GM23338 (cell line): ENCODE measurements at regions not wholly inside any gene's neighbourhood (a gene's known extent, or its start where the extent isn't known, plus 50 kb on each side); places are given as distances from the start of the nearest gene placed in this dataset.
A peak's percentile ranks its signal among the peaks of the same experiment; 100 is the strongest.

Experiments
- ATAC-seq: fragments of 200-7000 bp; cut with Tn5 transposase; 3 replicates; pipeline ENCODE4 v1.9.1; 2020
- DNase-seq: peaks from one replicate; pipeline ENCODE4 v3.0.0-alpha.2; 2015; ENCODE audit warnings: low spot score
- H2AFZ ChIP-seq: fragments of 200-600 bp; sonication (generic); 2 replicates; pipeline ENCODE4 v1.8.0; 2016; ENCODE audit warnings: antibody characterized with exemption, mild to moderate bottlenecking, moderate library complexity
- H3F3A ChIP-seq: fragments of 200-600 bp; sonication (generic); replicated peaks from 2 replicates; pipeline ENCODE4 v1.8.0; 2017; ENCODE audit warnings: antibody characterized with exemption, mixed run types, low read depth
- H3K27ac ChIP-seq: fragments of 200-600 bp; sonication (generic); 2 replicates; pipeline ENCODE4 v1.6.1; 2016; ENCODE audit warnings: low read depth
- H3K27me3 ChIP-seq: fragments of 200-600 bp; sonication (generic); 2 replicates; pipeline ENCODE4 v1.8.0; 2016; ENCODE audit warnings: mild to moderate bottlenecking, mixed run types, moderate library complexity; ENCODE audit not compliant: insufficient read depth
- H3K36me3 ChIP-seq: fragments of 200-600 bp; sonication (generic); 2 replicates; pipeline ENCODE4 v1.8.0; 2016; ENCODE audit warnings: mild to moderate bottlenecking; ENCODE audit not compliant: insufficient read depth
- H3K4me1 ChIP-seq: fragments of 200-600 bp; sonication (generic); 2 replicates; pipeline ENCODE4 v1.8.0; 2016; ENCODE audit warnings: mild to moderate bottlenecking, moderate library complexity; ENCODE audit not compliant: insufficient read depth
- H3K4me2 ChIP-seq: fragments of 200-600 bp; sonication (generic); 2 replicates; pipeline ENCODE4 v1.7.1; 2017; ENCODE audit warnings: mixed run types
- H3K4me3 ChIP-seq: fragments of 200-600 bp; sonication (generic); 2 replicates; pipeline ENCODE4 v1.6.1; 2016; ENCODE audit warnings: mixed run types
- H3K79me2 ChIP-seq: fragments of 200-600 bp; sonication (generic); replicated peaks from 2 replicates; pipeline ENCODE4 v1.8.0; 2017; ENCODE audit warnings: mild to moderate bottlenecking; ENCODE audit not compliant: insufficient read depth
- H3K9me2 ChIP-seq: fragments of 200-600 bp; sonication (generic); 2 replicates; pipeline ENCODE4 v1.8.0; 2017; ENCODE audit not compliant: insufficient read depth
- H4K20me1 ChIP-seq: fragments of 200-600 bp; sonication (generic); replicated peaks from 2 replicates; pipeline ENCODE4 v1.8.0; 2017; ENCODE audit warnings: mild to moderate bottlenecking; ENCODE audit not compliant: insufficient read depth
- H3K27ac Mint-ChIP-seq: 2 replicates; pipeline ENCODE4 v1.8.0; 2020; ENCODE audit warnings: inconsistent platforms, mild to moderate bottlenecking, moderate library complexity, mixed read lengths
- H3K27me3 Mint-ChIP-seq: 3 replicates; pipeline ENCODE4 v1.8.0; 2022; ENCODE audit warnings: low read depth, mild to moderate bottlenecking, moderate library complexity, mixed read lengths, inconsistent platforms; ENCODE audit not compliant: insufficient read depth, poor library complexity
- H3K36me3 Mint-ChIP-seq: 3 replicates; pipeline ENCODE4 v1.8.0; 2021; ENCODE audit warnings: low read depth, mild to moderate bottlenecking, inconsistent platforms, moderate library complexity, mixed read lengths
- H3K4me1 Mint-ChIP-seq: 3 replicates; pipeline ENCODE4 v1.8.0; 2020; ENCODE audit warnings: mild to moderate bottlenecking, inconsistent platforms, mixed read lengths
- H3K4me3 Mint-ChIP-seq: 3 replicates; pipeline ENCODE4 v1.8.0; 2021; ENCODE audit warnings: moderate library complexity, mild to moderate bottlenecking, inconsistent platforms, mixed read lengths
- H3K9me3 Mint-ChIP-seq: 3 replicates; pipeline ENCODE4 v1.8.0; 2020; ENCODE audit warnings: moderate library complexity, mild to moderate bottlenecking, inconsistent platforms, mixed read lengths
- CREB1 ChIP-seq: fragments of 250-450 bp; sonication (Bioruptor Pico); IDR thresholded peaks from 2 replicates; pipeline ENCODE4 v1.5.0; 2020; ENCODE audit warnings: low read depth, mild to moderate bottlenecking, moderate library complexity
- EZH2phosphoT487 ChIP-seq: fragments of 200-600 bp; sonication (generic); IDR thresholded peaks from one replicate; pipeline ENCODE4 v1.8.1; 2018; ENCODE audit warnings: antibody characterized with exemption; ENCODE audit not compliant: unreplicated experiment
- STAT1 ChIP-seq: IDR thresholded peaks from one replicate; pipeline ENCODE4 v1.6.1; 2016; ENCODE audit warnings: antibody characterized with exemption; ENCODE audit not compliant: unreplicated experiment
- ZNF331 ChIP-seq: fragments of 250-450 bp; sonication (Bioruptor Pico); IDR thresholded peaks from 2 replicates; pipeline ENCODE4 v1.5.0; 2020; ENCODE audit warnings: low read depth, mild to moderate bottlenecking, moderate library complexity
- TF ChIP-seq, protein P1 (sequence below): IDR thresholded peaks from 2 replicates; pipeline ENCODE4 v1.6.1; 2016; ENCODE audit warnings: antibody characterized with exemption
- TF ChIP-seq, protein P2 (sequence below), 2 experiments: fragments of 200-600 bp in 1 of 2; sonication (generic) in 1 of 2; conservative IDR thresholded peaks; 2 replicates each; pipeline versions ENCODE4 v1.5.1 to v1.6.1; 2016 to 2017; ENCODE audit warnings: antibody characterized with exemption in 2 of 2, low read depth in 2 of 2, mild to moderate bottlenecking in 2 of 2, moderate library complexity in 1 of 2
- TF ChIP-seq, protein P3 (sequence below): fragments of 250-450 bp; sonication (Bioruptor Pico); IDR thresholded peaks from 2 replicates; pipeline ENCODE4 v1.5.0; 2020; ENCODE audit warnings: mild to moderate bottlenecking, moderate library complexity

DNA sequence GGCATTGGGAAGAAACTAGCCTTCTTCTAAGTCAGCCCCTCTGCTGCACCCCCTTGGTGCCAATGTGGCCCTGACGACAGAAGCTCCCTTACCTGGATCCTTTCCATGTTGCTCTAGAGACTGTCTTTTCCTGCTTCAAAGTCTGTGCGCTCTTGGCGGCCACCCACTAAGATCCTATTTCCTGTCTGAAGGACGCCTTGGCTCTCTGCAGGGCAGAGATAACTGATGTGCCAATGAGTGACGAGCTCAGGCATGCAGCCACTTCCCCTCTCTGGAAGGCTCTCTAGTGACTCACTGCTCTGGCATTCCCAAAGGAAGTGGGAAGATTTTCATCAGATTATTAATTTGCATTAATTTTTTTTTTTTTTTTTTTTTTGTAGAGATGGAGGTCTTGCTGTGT, 273.5 kb downstream of the CDH20 start:
- peak overlapping the region; percentile 62 for H3K4me2 ChIP-seq
- no peaks in the 10 kb centered on the region for H3F3A ChIP-seq
- peaks cover 32% of the 10 kb centered on the region for H3K4me1 ChIP-seq
- Mint-ChIP-seq H3K9me3 (peaks cover 25% of the 10 kb centered on the region), H3K27me3 (no peaks in the 10 kb centered on the region), H3K4me3 (peak overlapping the region; percentile 56), H3K36me3 (peaks cover 22% of the 10 kb centered on the region), H3K4me1 (peaks cover 28% of the 10 kb centered on the region), H3K27ac (peak overlapping the region; percentile 82; the same call in 1 of the 2 replicates)
- H3K4me3 ChIP-seq: peak overlapping the region; percentile 41
- peak; percentile 82 for DNase-seq
- TF ChIP-seq, protein P1, sequence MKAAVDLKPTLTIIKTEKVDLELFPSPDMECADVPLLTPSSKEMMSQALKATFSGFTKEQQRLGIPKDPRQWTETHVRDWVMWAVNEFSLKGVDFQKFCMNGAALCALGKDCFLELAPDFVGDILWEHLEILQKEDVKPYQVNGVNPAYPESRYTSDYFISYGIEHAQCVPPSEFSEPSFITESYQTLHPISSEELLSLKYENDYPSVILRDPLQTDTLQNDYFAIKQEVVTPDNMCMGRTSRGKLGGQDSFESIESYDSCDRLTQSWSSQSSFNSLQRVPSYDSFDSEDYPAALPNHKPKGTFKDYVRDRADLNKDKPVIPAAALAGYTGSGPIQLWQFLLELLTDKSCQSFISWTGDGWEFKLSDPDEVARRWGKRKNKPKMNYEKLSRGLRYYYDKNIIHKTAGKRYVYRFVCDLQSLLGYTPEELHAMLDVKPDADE: peak; percentile 66; the same call in 1 of the 2 replicates
- TF ChIP-seq, protein P2, sequence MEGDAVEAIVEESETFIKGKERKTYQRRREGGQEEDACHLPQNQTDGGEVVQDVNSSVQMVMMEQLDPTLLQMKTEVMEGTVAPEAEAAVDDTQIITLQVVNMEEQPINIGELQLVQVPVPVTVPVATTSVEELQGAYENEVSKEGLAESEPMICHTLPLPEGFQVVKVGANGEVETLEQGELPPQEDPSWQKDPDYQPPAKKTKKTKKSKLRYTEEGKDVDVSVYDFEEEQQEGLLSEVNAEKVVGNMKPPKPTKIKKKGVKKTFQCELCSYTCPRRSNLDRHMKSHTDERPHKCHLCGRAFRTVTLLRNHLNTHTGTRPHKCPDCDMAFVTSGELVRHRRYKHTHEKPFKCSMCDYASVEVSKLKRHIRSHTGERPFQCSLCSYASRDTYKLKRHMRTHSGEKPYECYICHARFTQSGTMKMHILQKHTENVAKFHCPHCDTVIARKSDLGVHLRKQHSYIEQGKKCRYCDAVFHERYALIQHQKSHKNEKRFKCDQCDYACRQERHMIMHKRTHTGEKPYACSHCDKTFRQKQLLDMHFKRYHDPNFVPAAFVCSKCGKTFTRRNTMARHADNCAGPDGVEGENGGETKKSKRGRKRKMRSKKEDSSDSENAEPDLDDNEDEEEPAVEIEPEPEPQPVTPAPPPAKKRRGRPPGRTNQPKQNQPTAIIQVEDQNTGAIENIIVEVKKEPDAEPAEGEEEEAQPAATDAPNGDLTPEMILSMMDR (conservative IDR thresholded peaks at IDR 0.05; ENCODE audit: low read depth in 2 of 2): no peak
- H4K20me1 ChIP-seq: no peaks in the 10 kb centered on the region
- H2AFZ ChIP-seq: no peak overlapping the region
- 0 out of 2 replicates have a peak, but pooled peaks cover 3% of the 10 kb centered on the region for H3K9me2 ChIP-seq
- peak overlapping the region; percentile 84; the same call in 1 of the 2 replicates for H3K27ac ChIP-seq
- H3K27me3 ChIP-seq: no peaks in the 10 kb centered on the region
- peak; percentile 92 for ATAC-seq
- H3K79me2 ChIP-seq: no peaks in the 10 kb centered on the region
- no peaks in the 10 kb centered on the region for H3K36me3 ChIP-seq

DNA sequence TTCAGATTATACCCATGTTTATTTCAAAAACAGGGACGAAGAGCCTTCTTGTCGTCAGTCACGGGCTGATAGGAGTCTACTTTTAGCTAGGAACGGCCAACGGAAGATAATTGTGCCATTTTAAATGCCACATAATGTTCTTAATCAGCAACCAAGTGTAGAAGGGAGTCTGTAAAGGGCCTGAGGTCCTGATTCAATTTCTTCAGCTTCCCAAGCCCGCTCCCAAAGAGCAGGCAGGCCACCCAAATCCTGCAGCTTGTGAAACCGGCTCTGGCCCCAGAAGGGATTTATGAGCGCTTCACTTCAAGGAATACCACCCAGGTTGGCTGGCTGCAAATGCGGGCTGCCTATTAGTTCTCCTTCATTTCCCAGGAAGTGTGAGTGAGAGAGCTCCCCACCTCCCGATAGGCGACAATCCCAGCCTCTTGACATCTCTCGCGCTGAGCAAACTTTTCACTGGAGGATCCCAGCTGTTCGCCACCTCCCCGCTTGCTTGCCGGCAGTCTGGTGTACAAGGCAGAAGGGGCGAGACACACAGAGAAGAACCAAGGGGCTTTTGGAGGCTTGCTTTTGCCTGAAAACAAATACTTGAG, 272.9 kb downstream of the CDH20 start:
- peak overlapping the region; percentile 62 for H3K4me2 ChIP-seq
- no peak for TF ChIP-seq CREB1 (CRISPR knock-in tag)
- TF ChIP-seq, protein P1: no peak
- no peak for TF ChIP-seq ZNF331
- TF ChIP-seq, protein P3, sequence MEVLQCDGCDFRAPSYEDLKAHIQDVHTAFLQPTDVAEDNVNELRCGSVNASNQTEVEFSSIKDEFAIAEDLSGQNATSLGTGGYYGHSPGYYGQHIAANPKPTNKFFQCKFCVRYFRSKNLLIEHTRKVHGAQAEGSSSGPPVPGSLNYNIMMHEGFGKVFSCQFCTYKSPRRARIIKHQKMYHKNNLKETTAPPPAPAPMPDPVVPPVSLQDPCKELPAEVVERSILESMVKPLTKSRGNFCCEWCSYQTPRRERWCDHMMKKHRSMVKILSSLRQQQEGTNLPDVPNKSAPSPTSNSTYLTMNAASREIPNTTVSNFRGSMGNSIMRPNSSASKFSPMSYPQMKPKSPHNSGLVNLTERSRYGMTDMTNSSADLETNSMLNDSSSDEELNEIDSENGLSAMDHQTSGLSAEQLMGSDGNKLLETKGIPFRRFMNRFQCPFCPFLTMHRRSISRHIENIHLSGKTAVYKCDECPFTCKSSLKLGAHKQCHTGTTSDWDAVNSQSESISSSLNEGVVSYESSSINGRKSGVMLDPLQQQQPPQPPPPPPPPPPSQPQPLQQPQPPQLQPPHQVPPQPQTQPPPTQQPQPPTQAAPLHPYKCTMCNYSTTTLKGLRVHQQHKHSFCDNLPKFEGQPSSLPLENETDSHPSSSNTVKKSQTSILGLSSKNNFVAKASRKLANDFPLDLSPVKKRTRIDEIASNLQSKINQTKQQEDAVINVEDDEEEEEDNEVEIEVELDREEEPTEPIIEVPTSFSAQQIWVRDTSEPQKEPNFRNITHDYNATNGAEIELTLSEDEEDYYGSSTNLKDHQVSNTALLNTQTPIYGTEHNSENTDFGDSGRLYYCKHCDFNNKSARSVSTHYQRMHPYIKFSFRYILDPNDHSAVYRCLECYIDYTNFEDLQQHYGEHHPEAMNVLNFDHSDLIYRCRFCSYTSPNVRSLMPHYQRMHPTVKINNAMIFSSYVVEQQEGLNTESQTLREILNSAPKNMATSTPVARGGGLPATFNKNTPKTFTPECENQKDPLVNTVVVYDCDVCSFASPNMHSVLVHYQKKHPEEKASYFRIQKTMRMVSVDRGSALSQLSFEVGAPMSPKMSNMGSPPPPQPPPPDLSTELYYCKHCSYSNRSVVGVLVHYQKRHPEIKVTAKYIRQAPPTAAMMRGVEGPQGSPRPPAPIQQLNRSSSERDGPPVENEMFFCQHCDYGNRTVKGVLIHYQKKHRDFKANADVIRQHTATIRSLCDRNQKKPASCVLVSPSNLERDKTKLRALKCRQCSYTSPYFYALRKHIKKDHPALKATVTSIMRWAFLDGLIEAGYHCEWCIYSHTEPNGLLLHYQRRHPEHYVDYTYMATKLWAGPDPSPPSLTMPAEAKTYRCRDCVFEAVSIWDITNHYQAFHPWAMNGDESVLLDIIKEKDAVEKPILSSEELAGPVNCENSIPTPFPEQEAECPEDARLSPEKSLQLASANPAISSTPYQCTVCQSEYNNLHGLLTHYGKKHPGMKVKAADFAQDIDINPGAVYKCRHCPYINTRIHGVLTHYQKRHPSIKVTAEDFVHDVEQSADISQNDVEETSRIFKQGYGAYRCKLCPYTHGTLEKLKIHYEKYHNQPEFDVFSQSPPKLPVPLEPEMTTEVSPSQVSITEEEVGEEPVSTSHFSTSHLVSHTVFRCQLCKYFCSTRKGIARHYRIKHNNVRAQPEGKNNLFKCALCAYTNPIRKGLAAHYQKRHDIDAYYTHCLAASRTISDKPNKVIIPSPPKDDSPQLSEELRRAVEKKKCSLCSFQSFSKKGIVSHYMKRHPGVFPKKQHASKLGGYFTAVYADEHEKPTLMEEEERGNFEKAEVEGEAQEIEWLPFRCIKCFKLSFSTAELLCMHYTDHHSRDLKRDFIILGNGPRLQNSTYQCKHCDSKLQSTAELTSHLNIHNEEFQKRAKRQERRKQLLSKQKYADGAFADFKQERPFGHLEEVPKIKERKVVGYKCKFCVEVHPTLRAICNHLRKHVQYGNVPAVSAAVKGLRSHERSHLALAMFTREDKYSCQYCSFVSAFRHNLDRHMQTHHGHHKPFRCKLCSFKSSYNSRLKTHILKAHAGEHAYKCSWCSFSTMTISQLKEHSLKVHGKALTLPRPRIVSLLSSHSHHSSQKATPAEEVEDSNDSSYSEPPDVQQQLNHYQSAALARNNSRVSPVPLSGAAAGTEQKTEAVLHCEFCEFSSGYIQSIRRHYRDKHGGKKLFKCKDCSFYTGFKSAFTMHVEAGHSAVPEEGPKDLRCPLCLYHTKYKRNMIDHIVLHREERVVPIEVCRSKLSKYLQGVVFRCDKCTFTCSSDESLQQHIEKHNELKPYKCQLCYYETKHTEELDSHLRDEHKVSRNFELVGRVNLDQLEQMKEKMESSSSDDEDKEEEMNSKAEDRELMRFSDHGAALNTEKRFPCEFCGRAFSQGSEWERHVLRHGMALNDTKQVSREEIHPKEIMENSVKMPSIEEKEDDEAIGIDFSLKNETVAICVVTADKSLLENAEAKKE (CRISPR knock-in tag): no peak
- TF ChIP-seq EZH2phosphoT487: no peak
- TF ChIP-seq STAT1: no peak
- peak overlapping the region; percentile 82 for H3K27ac Mint-ChIP-seq
- H3K9me3 Mint-ChIP-seq: peaks cover 21% of the 10 kb centered on the region
- H3K36me3 ChIP-seq: no peaks in the 10 kb centered on the region
- no peaks in the 10 kb centered on the region for H3F3A ChIP-seq
- no peaks in the 10 kb centered on the region for H3K27me3 Mint-ChIP-seq
- H3K27me3 ChIP-seq: no peaks in the 10 kb centered on the region
- H4K20me1 ChIP-seq: no peaks in the 10 kb centered on the region
- DNase-seq: peak; percentile 74
- H3K36me3 Mint-ChIP-seq: peaks cover 19% of the 10 kb centered on the region
- H3K79me2 ChIP-seq: no peaks in the 10 kb centered on the region
- H3K4me1 ChIP-seq: peaks cover 32% of the 10 kb centered on the region
- H2AFZ ChIP-seq: no peak overlapping the region
- peak overlapping the region; percentile 84 for H3K27ac ChIP-seq
- peak overlapping the region; percentile 41 for H3K4me3 ChIP-seq
- 0 out of 2 replicates have a peak, but pooled peaks cover 3% of the 10 kb centered on the region for H3K9me2 ChIP-seq
- peak overlapping the region; percentile 56 for H3K4me3 Mint-ChIP-seq
- ATAC-seq: peak; percentile 81
- H3K4me1 Mint-ChIP-seq: peaks cover 28% of the 10 kb centered on the region
